Cardiac fibroblast (primary cell): ENCODE measurements at regions not wholly inside any gene's neighbourhood (a gene's known extent, or its start where the extent isn't known, plus 50 kb on each side); places are given as distances from the start of the nearest gene placed in this dataset.

Experiments used
- DNase-seq, 2 donors: peaks; one replicate each; pipeline versions ENCODE4 v3.0.0 to v3.0.0-alpha.2; 2010; ENCODE audit warnings: low read depth in 2 of 2
- H3K4me3 ChIP-seq, 2 donors: replicated peaks in 1 of 2; 1 replicate in 1 of 2; 2 replicates in 1 of 2; pipeline ENCODE4 v1.5.1; 2011; ENCODE audit warnings: low read depth in 2 of 2, low read length in 2 of 2, mild to moderate bottlenecking in 2 of 2, moderate library complexity in 1 of 2
- TF ChIP-seq, protein P1 (sequence below): IDR thresholded peaks from one replicate; pipeline ENCODE4 v1.5.1; 2011; ENCODE audit warnings: low read depth, mild to moderate bottlenecking, low read length, inconsistent platforms

DNA sequence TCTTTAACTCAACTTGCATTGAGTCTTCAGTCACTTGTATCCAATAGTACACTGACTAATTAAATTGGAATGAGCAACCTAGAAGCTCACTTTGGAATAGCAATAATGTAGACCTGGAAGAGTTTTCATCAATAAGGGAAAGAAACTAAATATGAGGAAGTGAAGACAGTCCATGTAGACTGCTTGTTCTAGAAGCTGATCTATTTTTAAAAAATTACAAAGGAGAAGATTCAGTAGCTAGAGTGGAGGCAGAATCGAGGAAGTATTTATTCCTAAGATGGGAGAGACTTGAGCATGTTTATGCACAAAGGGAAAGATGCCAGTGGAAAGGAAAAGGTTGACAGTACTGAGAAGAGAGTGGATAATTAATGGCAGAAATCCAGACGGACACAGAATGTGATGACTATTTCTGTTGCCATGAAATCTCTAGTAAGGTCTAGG, 156.3 kb upstream of the PDE3A start:
- TF ChIP-seq, protein P1, sequence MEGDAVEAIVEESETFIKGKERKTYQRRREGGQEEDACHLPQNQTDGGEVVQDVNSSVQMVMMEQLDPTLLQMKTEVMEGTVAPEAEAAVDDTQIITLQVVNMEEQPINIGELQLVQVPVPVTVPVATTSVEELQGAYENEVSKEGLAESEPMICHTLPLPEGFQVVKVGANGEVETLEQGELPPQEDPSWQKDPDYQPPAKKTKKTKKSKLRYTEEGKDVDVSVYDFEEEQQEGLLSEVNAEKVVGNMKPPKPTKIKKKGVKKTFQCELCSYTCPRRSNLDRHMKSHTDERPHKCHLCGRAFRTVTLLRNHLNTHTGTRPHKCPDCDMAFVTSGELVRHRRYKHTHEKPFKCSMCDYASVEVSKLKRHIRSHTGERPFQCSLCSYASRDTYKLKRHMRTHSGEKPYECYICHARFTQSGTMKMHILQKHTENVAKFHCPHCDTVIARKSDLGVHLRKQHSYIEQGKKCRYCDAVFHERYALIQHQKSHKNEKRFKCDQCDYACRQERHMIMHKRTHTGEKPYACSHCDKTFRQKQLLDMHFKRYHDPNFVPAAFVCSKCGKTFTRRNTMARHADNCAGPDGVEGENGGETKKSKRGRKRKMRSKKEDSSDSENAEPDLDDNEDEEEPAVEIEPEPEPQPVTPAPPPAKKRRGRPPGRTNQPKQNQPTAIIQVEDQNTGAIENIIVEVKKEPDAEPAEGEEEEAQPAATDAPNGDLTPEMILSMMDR: no peak
- DNase-seq: peak; percentile 49 to 80
- H3K4me3 ChIP-seq: no peak overlapping the region

DNA sequence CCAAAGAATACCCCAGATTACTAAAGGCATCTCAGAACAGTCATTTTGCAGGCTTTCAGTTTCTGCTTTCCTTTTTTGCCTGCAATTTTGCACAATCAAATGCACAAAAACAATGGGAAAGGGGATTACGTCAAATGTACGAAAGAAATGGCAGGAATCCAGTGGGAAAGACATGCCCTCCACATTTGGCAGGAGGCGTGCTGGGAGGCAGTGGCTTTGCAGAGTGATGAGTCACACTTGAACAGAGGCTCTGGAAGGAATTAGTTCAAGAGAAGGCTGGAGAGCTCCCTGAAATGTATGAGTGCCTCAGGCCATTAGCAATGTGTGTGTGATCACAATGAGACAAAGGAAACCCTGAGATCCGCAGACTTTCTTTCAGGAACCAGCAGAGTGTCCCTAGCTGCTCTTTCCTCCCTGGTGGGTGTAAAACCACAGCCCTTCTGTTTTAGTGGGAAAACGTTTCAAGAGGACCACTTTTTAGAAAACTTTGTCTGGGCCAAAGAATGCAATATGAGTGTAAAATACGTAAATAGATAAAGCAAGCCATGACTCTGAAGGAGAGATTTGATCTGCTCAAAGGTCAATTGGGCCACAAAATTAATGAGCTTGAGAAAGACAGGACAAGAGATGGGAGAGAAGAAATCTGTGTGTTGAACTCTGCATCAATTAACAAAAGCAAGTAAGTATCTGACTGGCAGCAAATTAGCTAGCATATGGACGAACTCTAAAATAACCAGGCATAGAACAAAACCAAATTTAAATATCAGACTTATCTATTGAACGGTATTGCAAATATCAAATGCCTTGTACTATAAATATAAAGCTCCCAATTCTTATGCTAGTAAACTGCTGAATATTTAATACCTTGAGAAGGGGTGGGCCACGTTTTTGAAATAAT, 155.4 kb upstream of the PDE3A start:
- H3K4me3 ChIP-seq: no peak overlapping the region
- TF ChIP-seq, protein P1: no peak

DNA sequence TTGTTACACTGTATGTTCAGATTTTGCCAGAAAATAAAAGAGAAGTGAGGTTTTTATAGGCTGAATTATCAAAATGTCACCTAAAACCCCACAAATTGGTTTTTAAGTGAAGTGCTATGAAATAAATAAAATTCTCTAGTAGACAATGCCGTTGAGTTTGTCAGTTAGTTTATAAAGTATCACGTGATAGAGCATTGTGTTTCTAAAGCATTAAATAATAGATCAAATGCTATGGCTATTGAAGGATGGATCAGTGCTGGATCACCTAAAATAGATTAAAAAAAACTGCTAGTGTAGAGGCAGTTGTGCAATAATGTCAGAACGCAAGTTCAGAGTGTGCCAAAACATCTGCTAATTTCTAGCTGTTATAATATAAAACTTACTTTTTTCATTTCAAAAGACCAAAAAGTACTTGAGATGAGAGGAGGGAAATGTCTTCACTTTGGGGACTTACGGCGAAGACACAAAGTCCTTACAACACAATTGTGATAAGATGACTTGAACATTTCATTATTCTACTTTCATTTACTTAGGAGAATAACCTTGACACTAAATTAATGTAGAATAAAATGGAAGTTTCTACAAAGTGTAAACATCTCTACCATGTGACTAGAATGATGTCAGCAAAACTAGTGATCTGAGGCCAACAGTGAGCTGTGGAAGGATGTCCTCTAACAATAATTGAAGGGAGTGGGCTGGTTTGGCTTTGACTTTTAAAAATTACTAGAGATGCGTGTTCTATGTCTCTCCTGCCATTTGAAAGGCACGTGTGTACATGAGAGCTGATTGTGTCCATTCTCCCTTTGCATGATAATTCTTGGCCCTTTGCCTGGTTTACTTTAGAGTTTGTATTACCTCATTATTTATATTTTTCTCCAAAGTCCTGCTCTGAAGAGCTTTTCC, 154.4 kb upstream of the PDE3A start:
- TF ChIP-seq, protein P1: no peak
- peak; percentile 45 to 52 for DNase-seq
- H3K4me3 ChIP-seq: no peak overlapping the region

More for the DNA sequence above, 155.4 kb upstream of the PDE3A start:
- peak; percentile 99 for DNase-seq

DNA sequence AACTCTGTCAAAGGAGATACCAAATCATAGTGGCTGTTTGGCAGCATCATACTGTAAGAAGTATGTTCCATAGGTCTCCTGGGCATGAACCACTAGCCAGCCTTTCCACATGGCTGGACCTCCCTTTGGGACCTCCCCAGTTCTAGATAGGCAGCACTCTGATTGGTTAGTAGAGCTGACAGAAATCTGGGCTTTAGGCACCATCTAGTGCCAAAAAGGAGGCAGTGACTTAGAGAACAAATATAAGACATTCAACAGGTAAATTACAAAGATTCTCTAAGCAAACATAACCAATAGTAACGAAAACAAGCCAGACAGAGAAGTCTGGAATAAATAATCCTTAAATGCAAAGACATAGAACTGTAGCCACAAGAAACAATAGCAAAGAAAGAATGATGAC, 148.0 kb upstream of the PDE3A start:
- H3K4me3 ChIP-seq: no peak overlapping the region
- peak; percentile 68 to 80 for DNase-seq
- TF ChIP-seq, protein P1: peak; percentile 42

DNA sequence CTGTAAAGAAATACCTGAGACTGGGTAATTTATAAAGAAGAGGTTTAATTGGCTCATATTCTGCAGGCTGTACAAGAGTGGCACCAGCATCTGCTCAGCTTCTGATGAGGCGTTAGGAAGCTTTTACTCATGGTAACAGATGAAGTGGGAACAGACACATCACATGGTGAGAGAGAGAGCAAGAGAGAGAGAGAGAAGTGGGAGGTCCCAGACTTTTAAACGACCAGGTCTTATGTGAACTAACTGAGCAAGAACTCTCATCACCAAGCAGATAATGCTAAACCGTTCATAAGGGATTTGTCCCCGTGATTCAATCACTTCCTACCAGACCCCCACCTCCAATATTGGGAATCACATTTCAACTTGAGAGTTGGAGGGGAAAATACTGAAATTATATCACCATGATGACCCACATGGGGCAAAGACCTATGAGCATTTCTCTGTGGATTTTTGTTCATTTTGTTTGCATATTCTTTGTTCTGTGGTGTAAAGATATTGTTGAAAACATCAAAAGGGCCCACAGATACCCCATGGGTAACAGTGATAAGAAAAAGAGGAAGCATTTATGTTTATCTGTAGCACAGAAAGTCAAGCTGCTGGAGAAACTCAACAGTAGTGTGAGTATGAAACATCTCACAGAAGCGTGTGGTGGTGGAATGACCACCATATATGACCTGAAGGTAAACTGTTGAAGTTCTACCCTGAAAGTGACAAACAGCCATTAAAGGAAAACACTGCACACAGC, 135.2 kb upstream of the PDE3A start:
- TF ChIP-seq, protein P1: no peak
- DNase-seq: no peak
- H3K4me3 ChIP-seq: no peak overlapping the region

DNA sequence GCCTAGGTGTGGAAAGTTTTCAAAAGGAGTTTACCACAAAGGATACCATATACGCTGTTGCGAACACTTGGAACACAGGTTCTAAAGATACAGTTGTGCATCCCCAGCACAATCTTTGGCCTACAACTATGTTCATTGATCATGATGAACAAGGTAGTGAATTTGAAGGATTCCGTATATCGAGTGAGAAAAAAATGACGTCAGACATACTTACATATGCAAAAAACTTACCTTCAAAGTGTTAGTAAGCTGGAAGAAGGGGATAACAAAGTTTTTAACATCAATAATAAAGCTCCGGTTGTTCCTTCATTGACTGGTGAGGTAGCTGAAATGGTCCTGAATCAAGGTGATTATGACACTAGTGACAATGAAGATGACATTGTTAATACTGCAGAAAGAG, 133.9 kb upstream of the PDE3A start:
- TF ChIP-seq, protein P1: no peak
- no peak overlapping the region for H3K4me3 ChIP-seq
- DNase-seq: no peak
